HG03139 (cell line): ENCODE measurements at regions not wholly inside any gene's neighbourhood (a gene's known extent, or its start where the extent isn't known, plus 50 kb on each side); places are given as distances from the start of the nearest gene placed in this dataset.
"Not testable (repeated sequence)": the region's sequence is repeated elsewhere in the genome, so short reads cannot be mapped to it uniquely, and the experiment has no call there.

ENCODE experiments used
- ATAC-seq: cut with Tn5 transposase; IDR thresholded peaks from one replicate; pipeline ENCODE4 v1.9.1; 2021; ENCODE audit not compliant: unreplicated experiment

GRCh38 chr13:66237411-66238062 is 992.6 kb downstream of the PCDH9 start:
- no peak for ATAC-seq

GRCh38 chr13:66234159-66234558 is 996.0 kb downstream of the PCDH9 start:
- ATAC-seq = no peak

GRCh38 chr13:66231958-66232357 is 998.2 kb downstream of the PCDH9 start:
- not testable (repeated sequence) for ATAC-seq

- no peak for ATAC-seq
Observed at GRCh38 chr13:66225072-66225471, 1005.1 kb downstream of the PCDH9 start.

GRCh38 chr13:66224663-66225062 is 1005.5 kb downstream of the PCDH9 start:
- ATAC-seq = no peak

- no peak for ATAC-seq
Observed at GRCh38 chr13:66222926-66223325, 1007.2 kb downstream of the PCDH9 start.

GRCh38 chr13:66222127-66222526 is 1008.0 kb downstream of the PCDH9 start:
- no peak for ATAC-seq

- ATAC-seq = no peak
Observed at GRCh38 chr13:66219506-66219905, 1010.6 kb downstream of the PCDH9 start.

GRCh38 chr13:66218583-66218982 is 1011.6 kb downstream of the PCDH9 start:
- ATAC-seq = no peak

GRCh38 chr13:66216728-66217127 is 1013.4 kb downstream of the PCDH9 start:
- no peak for ATAC-seq

GRCh38 chr13:66214467-66214866 is 1015.7 kb downstream of the PCDH9 start:
- no peak for ATAC-seq

- no peak for ATAC-seq
Observed at GRCh38 chr13:66212511-66212910, 1017.6 kb downstream of the PCDH9 start.

- ATAC-seq = no peak
Observed at GRCh38 chr13:66210677-66211076, 1019.5 kb downstream of the PCDH9 start.

- no peak for ATAC-seq
Observed at GRCh38 chr13:66208589-66208988, 1021.5 kb downstream of the PCDH9 start.

GRCh38 chr13:66207610-66208009 is 1022.5 kb downstream of the PCDH9 start:
- no peak for ATAC-seq

GRCh38 chr13:66205807-66206206 is 1024.3 kb downstream of the PCDH9 start:
- ATAC-seq = no peak

- ATAC-seq = no peak
Observed at GRCh38 chr13:66200555-66200954, 1029.6 kb downstream of the PCDH9 start.

- ATAC-seq = no peak
Observed at GRCh38 chr13:66195238-66195637, 1034.9 kb downstream of the PCDH9 start.

GRCh38 chr13:66189986-66190385 is 1040.2 kb downstream of the PCDH9 start:
- no peak for ATAC-seq

GRCh38 chr13:66180836-66181235 is 1049.3 kb downstream of the PCDH9 start:
- no peak for ATAC-seq

- no peak for ATAC-seq
Observed at GRCh38 chr13:66171920-66172319, 1058.2 kb downstream of the PCDH9 start.

- ATAC-seq = no peak
Observed at GRCh38 chr13:66162470-66162869, 1067.7 kb downstream of the PCDH9 start.

GRCh38 chr13:66159511-66159910 is 1070.6 kb downstream of the PCDH9 start:
- ATAC-seq = no peak
